HepG2 (cell line): ENCODE measurements at regions not wholly inside any gene's neighbourhood (a gene's known extent, or its start where the extent isn't known, plus 50 kb on each side); places are given as distances from the start of the nearest gene placed in this dataset.

ENCODE experiments used
- ATAC-seq: fragments of 200-7000 bp; cut with Tn5 transposase; 3 replicates; pipeline ENCODE4 v1.9.1; 2020; ENCODE audit warnings: mild to moderate bottlenecking, moderate library complexity
- BruUV-seq: library from RNA; stranded (reverse); fragments of 400-500 nt; replicated peaks from 2 replicates; lab custom pipeline; 2021; lab: Mats Ljungman, UMichigan
- CTCF ChIA-PET: fragments of 300-600 bp; formaldehyde crosslinking; extraction: SDS; loops from one replicate; lab custom pipeline; 2021; ENCODE audit warnings: low total read pairs, inconsistent platforms, low intra/inter-chr PET ratio; lab: Yijun Ruan, JAX
- POLR2A ChIA-PET: fragments of 350-600 bp; sonication (Branson Sonifier 250); formaldehyde crosslinking; loops from one replicate; lab custom pipeline; 2020; ENCODE audit warnings: antibody characterized with exemption, inconsistent platforms; lab: Yijun Ruan, JAX
- DNase-seq: peaks from one replicate; pipeline ENCODE4 v3.0.0-alpha.2; 2015; ENCODE audit warnings: low spot score
- FAIRE-seq: peaks from 3 replicates; lab custom pipeline; 2011; peaks lifted over from hg19 to GRCh38; lab: Jason Lieb, UNC
- H2AFZ ChIP-seq: one replicate; pipeline ENCODE4 v1.6.1; 2011; ENCODE audit warnings: low read length, inconsistent platforms
- H3K27ac ChIP-seq: fragments of 300-600 bp; 3 replicates; pipeline ENCODE4 v1.8.0; 2011; ENCODE audit warnings: mixed run types, mild to moderate bottlenecking, mixed read lengths, low read length, inconsistent platforms; ENCODE audit not compliant: insufficient read depth; ENCODE audit errors: extremely low read length
- H3K27me3 ChIP-seq, 2 experiments: fragments of 200-600 bp in 1 of 2; 2 replicates in 1 of 2; 3 replicates in 1 of 2; pipeline versions ENCODE4 v1.6.0 to v1.8.0; 2011; ENCODE audit warnings: low read length in 2 of 2, mild to moderate bottlenecking in 2 of 2, moderate library complexity in 2 of 2, inconsistent platforms in 1 of 2; ENCODE audit not compliant: insufficient read depth in 2 of 2, control insufficient read depth in 1 of 2
- H3K36me3 ChIP-seq, 2 experiments: fragments of 200-600 bp in 1 of 2; replicated peaks in 1 of 2; 2 replicates in 1 of 2; 3 replicates in 1 of 2; pipeline versions ENCODE4 v1.5.1 to v1.8.0; 2011; ENCODE audit warnings: low read length in 2 of 2, inconsistent platforms in 1 of 2; ENCODE audit not compliant: insufficient read depth in 2 of 2, control insufficient read depth in 1 of 2
- H3K4me1 ChIP-seq: 2 replicates; pipeline ENCODE4 v1.5.1; 2012; ENCODE audit warnings: low read length, inconsistent platforms; ENCODE audit not compliant: insufficient read depth
- H3K4me2 ChIP-seq: 2 replicates; pipeline ENCODE4 v1.6.0; 2011; ENCODE audit warnings: low read depth, low read length, inconsistent platforms
- H3K4me3 ChIP-seq, 3 experiments: fragments of 200-600 bp in 1 of 3; sonication (generic), shearing (Covaris generic) in 1 of 3; replicated peaks in 1 of 3; 2 replicates each; pipeline ENCODE4 v1.5.1; 2011 to 2016; ENCODE audit warnings: low read length in 3 of 3, inconsistent platforms in 2 of 3, low read depth in 2 of 3, mild to moderate bottlenecking in 2 of 3, control low read depth in 1 of 3, mixed read lengths in 1 of 3; ENCODE audit not compliant: insufficient read depth in 1 of 3
- H3K79me2 ChIP-seq: one replicate; pipeline ENCODE4 v1.6.1; 2011; ENCODE audit warnings: low read length, inconsistent platforms; ENCODE audit not compliant: insufficient read depth
- H3K9ac ChIP-seq: 2 replicates; pipeline ENCODE4 v1.6.0; 2011; ENCODE audit warnings: mild to moderate bottlenecking, low read depth, low read length, inconsistent platforms; ENCODE audit not compliant: insufficient read depth
- H3K9me3 ChIP-seq: 2 replicates; pipeline ENCODE4 v1.5.1; 2012; ENCODE audit warnings: mild to moderate bottlenecking, low read length
- H4K20me1 ChIP-seq: 2 replicates; pipeline ENCODE4 v1.6.0; 2011; ENCODE audit warnings: inconsistent platforms, mild to moderate bottlenecking, low read length, moderate library complexity; ENCODE audit not compliant: insufficient read depth
- ELF3 ChIP-seq: IDR thresholded peaks from 2 replicates; pipeline ENCODE4 v1.6.1; 2016; ENCODE audit warnings: missing genetic modification reagents, missing compliant biosample characterization
- GTF3A ChIP-seq: sonication (generic); formaldehyde crosslinking; conservative IDR thresholded peaks from 2 replicates; pipeline ENCODE4 v1.4.0; 2020; ENCODE audit warnings: mild to moderate bottlenecking, missing genetic modification reagents
- ISL2 ChIP-seq: sonication (generic); formaldehyde crosslinking; IDR thresholded peaks from 2 replicates; pipeline ENCODE4 v1.5.0; 2020; ENCODE audit warnings: missing genetic modification reagents
- KDM4B ChIP-seq: sonication (generic); formaldehyde crosslinking; IDR thresholded peaks from 2 replicates; pipeline ENCODE4 v1.4.0; 2020; ENCODE audit warnings: missing genetic modification reagents
- KLF16 ChIP-seq, 2 experiments: sonication (generic) in 1 of 2; formaldehyde crosslinking in 1 of 2; IDR thresholded peaks; 2 replicates each; pipeline versions ENCODE4 v1.6.1 to v1.8.0; 2016 to 2023; ENCODE audit warnings: missing genetic modification reagents in 2 of 2, missing compliant biosample characterization in 1 of 2
- LCORL ChIP-seq, 2 experiments: fragments of 450-650 bp in 1 of 2; sonication (generic) in 1 of 2; formaldehyde crosslinking in 1 of 2; IDR thresholded peaks; 2 replicates each; pipeline versions ENCODE4 v1.5.0 to v1.6.1; 2017 to 2020; ENCODE audit warnings: antibody characterized with exemption in 1 of 2, missing genetic modification reagents in 1 of 2
- MZF1 ChIP-seq: sonication (generic); formaldehyde crosslinking; IDR thresholded peaks from 2 replicates; pipeline ENCODE4 v1.8.1; 2023; ENCODE audit warnings: mild to moderate bottlenecking, missing genetic modification reagents, borderline replicate concordance
- POLR2A ChIP-seq, 2 experiments: IDR thresholded peaks; 2 replicates each; pipeline ENCODE4 v1.6.1; 2011; ENCODE audit warnings: low read depth in 2 of 2, low read length in 2 of 2, mild to moderate bottlenecking in 1 of 2, moderate library complexity in 1 of 2; ENCODE audit not compliant: insufficient read depth in 1 of 2
- RAD51 ChIP-seq: fragments of 450-650 bp; IDR thresholded peaks from 2 replicates; pipeline ENCODE4 v1.6.1; 2016; ENCODE audit warnings: borderline replicate concordance
- SKI ChIP-seq: fragments of 450-650 bp; IDR thresholded peaks from one replicate; pipeline ENCODE4 v1.6.1; 2018; ENCODE audit warnings: mild to moderate bottlenecking; ENCODE audit not compliant: partially characterized antibody
- SMYD3 ChIP-seq: sonication (generic); formaldehyde crosslinking; IDR thresholded peaks from 2 replicates; pipeline ENCODE4 v1.8.1; 2023; ENCODE audit warnings: mild to moderate bottlenecking, missing genetic modification reagents
- YEATS4 ChIP-seq: sonication (generic); formaldehyde crosslinking; IDR thresholded peaks from 2 replicates; pipeline ENCODE4 v1.4.0; 2020; ENCODE audit warnings: missing genetic modification reagents, borderline replicate concordance
- ZNF205 ChIP-seq: IDR thresholded peaks from 2 replicates; pipeline ENCODE4 v1.6.1; 2018; ENCODE audit warnings: missing biosample characterization, missing genetic modification reagents
- ZNF24 ChIP-seq: fragments of 450-650 bp; IDR thresholded peaks from 2 replicates; pipeline ENCODE4 v1.6.1; 2017; ENCODE audit warnings: antibody characterized with exemption, mild to moderate bottlenecking
- WGBS: methylation state at CpG from one replicate; pipeline ENCODE4 v1.1.6; 2017; ENCODE audit warnings: low lambda C conversion rate; 5-methylcytosine and 5-hydroxymethylcytosine counted together
- in situ Hi-C: cut with HindIII; loops from 2 replicates; pipeline ENCODE4 v1.10.0; 2017; ENCODE audit warnings: low pct_unique_long_range_greater_than_20kb; ENCODE audit not compliant: extremely low pct_ligation_motif_present
- intact Hi-C: fragments of 100-400 bp; cut with micrococcal nuclease; formaldehyde crosslinking; loops from one replicate; pipeline ENCODE4 v1.10.0; 2022; ENCODE audit not compliant: unreplicated experiment

- Histone ChIP-seq H3K27me3 (peaks cover 0 to 52% of the 10 kb centered on the region in 2 experiments; a peak in 4 of 5 replicates), H3K36me3 (no peaks in the 10 kb centered on the region), H3K4me2 (no peak overlapping the region), H3K27ac (no peak overlapping the region), H3K9ac (no peak overlapping the region), H3K79me2 (no peaks in the 10 kb centered on the region), H3K9me3 (no peaks in the 10 kb centered on the region), H3K4me3 (no peak overlapping the region), H4K20me1 (no peaks in the 10 kb centered on the region), H2AFZ (no peak overlapping the region), H3K4me1 (no peaks in the 10 kb centered on the region)
- TF ChIP-seq LCORL (IDR thresholded peaks at IDR 0.05): 0 out of 2 replicates have a peak, but pooled peaks have one; percentile 23
- TF ChIP-seq LCORL (CRISPR knock-in tag; IDR thresholded peaks at IDR 0.05): no peak
- no peak for TF ChIP-seq KDM4B (CRISPR knock-in tag)
- in situ Hi-C loops: no loop called here
- WGBS: 3% methylated on average over 3 of the region's 3 CpGs
- ChIA-PET CTCF (no interaction called here), POLR2A (no interaction called here)
- intact Hi-C loops: no loop called here
- FAIRE-seq (no peak), DNase-seq (no peak), ATAC-seq (no peak)
- BruUV-seq: no TSS peak
Measured at GRCh38 chr6:44539701-44540355, 152.3 kb downstream of the CDC5L start.

- Histone ChIP-seq H3K4me3 (no peak overlapping the region), H3K4me1 (no peaks in the 10 kb centered on the region), H3K27me3 (peaks cover 0 to 41% of the 10 kb centered on the region in 2 experiments; a peak in 3 of 5 replicates), H4K20me1 (no peaks in the 10 kb centered on the region), H3K27ac (no peak overlapping the region), H3K79me2 (no peaks in the 10 kb centered on the region), H3K36me3 (no peaks in the 10 kb centered on the region), H3K4me2 (no peak overlapping the region), H3K9me3 (no peaks in the 10 kb centered on the region), H2AFZ (no peak overlapping the region), H3K9ac (no peak overlapping the region)
- ATAC-seq (no peak), DNase-seq (no peak), FAIRE-seq (no peak)
- in situ Hi-C loops (no loop called here), intact Hi-C loops (no loop called here)
- POLR2A ChIA-PET: no interaction called here
- CTCF ChIA-PET: no interaction called here
- no TSS peak for BruUV-seq
- TF ChIP-seq POLR2A (IDR thresholded peaks at IDR 0.05; ENCODE audit: insufficient read depth in 1 of 2, low read depth in 2 of 2, low read length in 2 of 2) (no peak), RAD51 (no peak), YEATS4 (CRISPR knock-in tag) (no peak), KLF16 (CRISPR knock-in tag; IDR thresholded peaks at IDR 0.05) (no peak), ELF3 (CRISPR knock-in tag) (no peak), ISL2 (CRISPR knock-in tag) (no peak), MZF1 (CRISPR knock-in tag) (no peak), ZNF205 (CRISPR knock-in tag) (no peak), SMYD3 (CRISPR knock-in tag) (no peak), SKI (no peak), ZNF24 (no peak), GTF3A (CRISPR knock-in tag) (no peak)
- 60% methylated on average over 4 of the region's 4 CpGs for WGBS
Measured at GRCh38 chr6:44540881-44541280, 153.4 kb downstream of the CDC5L start.
